Liver (tissue), 3 donors: ENCODE measurements at regions not wholly inside any gene's neighbourhood (a gene's known extent, or its start where the extent isn't known, plus 50 kb on each side); places are given as distances from the start of the nearest gene placed in this dataset.

ENCODE experiments used
- ATF3 ChIP-seq: IDR thresholded peaks from 2 replicates; pipeline ENCODE4 v1.6.1; 2016; ENCODE audit warnings: antibody characterized with exemption
- CTCF ChIP-seq: fragments of 150-350 bp; IDR thresholded peaks from 2 replicates; pipeline ENCODE4 v1.5.1; 2017; ENCODE audit warnings: improper control_type of control experiment, low read depth, low read length; ENCODE audit not compliant: missing input control
- FOXA2 ChIP-seq: IDR thresholded peaks from 2 replicates; pipeline ENCODE4 v1.6.1; 2016; ENCODE audit warnings: antibody characterized with exemption
- GABPA ChIP-seq, 2 donors: IDR thresholded peaks in 1 of 2; conservative IDR thresholded peaks in 1 of 2; 2 replicates each; pipeline ENCODE4 v1.6.1; 2016; ENCODE audit warnings: antibody characterized with exemption in 2 of 2, mild to moderate bottlenecking in 1 of 2, moderate library complexity in 1 of 2
- MAX ChIP-seq: IDR thresholded peaks from 2 replicates; pipeline ENCODE4 v1.6.1; 2016; ENCODE audit warnings: antibody characterized with exemption
- REST ChIP-seq: IDR thresholded peaks from 2 replicates; pipeline ENCODE4 v1.6.1; 2016; ENCODE audit warnings: antibody characterized with exemption, mild to moderate bottlenecking
- donor health status: healthy.
- donor health status: healthy.

GRCh38 chr9:80448996-80449395, 877.2 kb downstream of the TLE4 start:
- TF ChIP-seq ATF3 = no peak
- TF ChIP-seq CTCF = no peak
- no peak for TF ChIP-seq REST
- TF ChIP-seq MAX = no peak
- TF ChIP-seq FOXA2 = no peak
- no peak for TF ChIP-seq GABPA (IDR thresholded peaks at IDR 0.05 in 1 of 2, conservative IDR thresholded peaks at IDR 0.05 in 1 of 2)
